RWPE2 (cell line): ENCODE measurements at regions not wholly inside any gene's neighbourhood (a gene's known extent, or its start where the extent isn't known, plus 50 kb on each side); places are given as distances from the start of the nearest gene placed in this dataset.

Source experiments
- ATAC-seq: fragments of 200-7000 bp; cut with Tn5 transposase; 3 replicates; pipeline ENCODE4 v1.9.1; 2021; ENCODE audit warnings: low read depth
- DNase-seq: peaks from one replicate; pipeline ENCODE4 v3.0.0-alpha.2; 2020; ENCODE audit warnings: low spot score
- H3K27ac ChIP-seq: fragments of 450-650 bp; 2 replicates; pipeline ENCODE4 v1.5.1; 2017; ENCODE audit warnings: mild to moderate bottlenecking; ENCODE audit not compliant: poor library complexity, severe bottlenecking
- H3K27me3 ChIP-seq: fragments of 250-450 bp; sonication (Bioruptor Pico); 2 replicates; pipeline ENCODE4 v1.5.1; 2021; ENCODE audit warnings: mild to moderate bottlenecking, moderate library complexity; ENCODE audit not compliant: insufficient read depth, poor library complexity, severe bottlenecking
- H3K36me3 ChIP-seq: fragments of 250-450 bp; sonication (Bioruptor Pico); 2 replicates; pipeline ENCODE4 v1.5.1; 2020; ENCODE audit warnings: low read depth, mild to moderate bottlenecking, moderate library complexity
- H3K4me1 ChIP-seq: fragments of 250-450 bp; sonication (Bioruptor Pico); 2 replicates; pipeline ENCODE4 v1.5.1; 2021; ENCODE audit warnings: mild to moderate bottlenecking, moderate library complexity; ENCODE audit not compliant: insufficient read depth, poor library complexity, severe bottlenecking
- H3K4me3 ChIP-seq: fragments of 250-450 bp; sonication (Bioruptor Pico); 2 replicates; pipeline ENCODE4 v1.5.1; 2021; ENCODE audit warnings: mild to moderate bottlenecking, moderate library complexity; ENCODE audit not compliant: severe bottlenecking
- H3K9me3 ChIP-seq: fragments of 250-450 bp; sonication (Bioruptor Pico); 2 replicates; pipeline ENCODE4 v1.5.1; 2021; ENCODE audit warnings: mild to moderate bottlenecking, moderate library complexity; ENCODE audit not compliant: severe bottlenecking
- CTCF ChIP-seq: fragments of 450-650 bp; IDR thresholded peaks from one replicate; pipeline ENCODE4 v1.5.1; 2017; ENCODE audit warnings: mild to moderate bottlenecking, moderate library complexity; ENCODE audit not compliant: poor library complexity, severe bottlenecking

- no peaks in the 10 kb centered on the region for H3K9me3 ChIP-seq
- peaks cover 7% of the 10 kb centered on the region for H3K27me3 ChIP-seq
- ATAC-seq (no peak), DNase-seq (no peak)
- no peaks in the 10 kb centered on the region for H3K4me1 ChIP-seq
- H3K4me3 ChIP-seq = no peak overlapping the region
- no peak for TF ChIP-seq CTCF
- H3K27ac ChIP-seq = no peak overlapping the region
- H3K36me3 ChIP-seq = no peaks in the 10 kb centered on the region
Observed at GRCh38 chr14:23861666-23862065, 91.9 kb upstream of the DHRS4 start.

- DNase-seq (no peak), ATAC-seq (0 out of 3 replicates have a peak, but pooled peaks have one; percentile 27)
- H3K4me3 ChIP-seq = no peak overlapping the region
- no peaks in the 10 kb centered on the region for H3K9me3 ChIP-seq
- no peaks in the 10 kb centered on the region for H3K27me3 ChIP-seq
- H3K4me1 ChIP-seq = no peaks in the 10 kb centered on the region
- no peak for TF ChIP-seq CTCF
- H3K27ac ChIP-seq = no peak overlapping the region
- H3K36me3 ChIP-seq = no peaks in the 10 kb centered on the region
Observed at GRCh38 chr14:23862513-23862912, 91.1 kb upstream of the DHRS4 start.

- Histone ChIP-seq H3K27ac (no peak overlapping the region), H3K4me1 (no peaks in the 10 kb centered on the region), H3K4me3 (no peak overlapping the region), H3K27me3 (no peaks in the 10 kb centered on the region), H3K9me3 (no peaks in the 10 kb centered on the region), H3K36me3 (no peaks in the 10 kb centered on the region)
- DNase-seq (no peak), ATAC-seq (no peak)
- TF ChIP-seq CTCF = no peak
Observed at GRCh38 chr14:23863836-23864235, 89.7 kb upstream of the DHRS4 start.

GRCh38 chr14:23864259-23864658 lies 89.3 kb upstream of the DHRS4 start:
- H3K36me3 ChIP-seq = no peaks in the 10 kb centered on the region
- no peak overlapping the region for H3K27ac ChIP-seq
- H3K4me1 ChIP-seq = no peaks in the 10 kb centered on the region
- no peak for TF ChIP-seq CTCF
- H3K9me3 ChIP-seq = no peaks in the 10 kb centered on the region
- H3K4me3 ChIP-seq = no peak overlapping the region
- H3K27me3 ChIP-seq = no peaks in the 10 kb centered on the region
- DNase-seq (no peak), ATAC-seq (no peak)

GRCh38 chr14:23864861-23865260 lies 88.7 kb upstream of the DHRS4 start:
- no peak for TF ChIP-seq CTCF
- no peak overlapping the region for H3K4me3 ChIP-seq
- peaks cover 2% of the 10 kb centered on the region for H3K27me3 ChIP-seq
- no peak for DNase-seq
- ATAC-seq = no peak
- no peaks in the 10 kb centered on the region for H3K36me3 ChIP-seq
- no peak overlapping the region for H3K27ac ChIP-seq
- no peaks in the 10 kb centered on the region for H3K4me1 ChIP-seq
- H3K9me3 ChIP-seq = no peaks in the 10 kb centered on the region
